IMR-90 (cell line): ENCODE measurements at regions not wholly inside any gene's neighbourhood (a gene's known extent, or its start where the extent isn't known, plus 50 kb on each side); places are given as distances from the start of the nearest gene placed in this dataset.

Experiments
- ATAC-seq: fragments of 200-7000 bp; cut with Tn5 transposase; 2 replicates; pipeline ENCODE4 v1.9.1; 2020; ENCODE audit warnings: low read depth, mild to moderate bottlenecking, moderate library complexity
- BruUV-seq: library from RNA; stranded (reverse); fragments of 400-500 nt; replicated peaks from 2 replicates; lab custom pipeline; 2021; lab: Mats Ljungman, UMichigan
- CTCF ChIA-PET: fragments of 300-600 bp; formaldehyde crosslinking; extraction: SDS; loops from one replicate; lab custom pipeline; 2021; ENCODE audit warnings: antibody characterized with exemption; lab: Yijun Ruan, JAX
- POLR2A ChIA-PET: fragments of 300-600 bp; sonication (Branson Sonifier 250); formaldehyde crosslinking; loops from one replicate; lab custom pipeline; 2022; ENCODE audit warnings: antibody characterized with exemption; ENCODE audit not compliant: unreplicated experiment; lab: Charles Lee
- DNase-seq: peaks from one replicate; pipeline ENCODE4 v3.0.0; 2013
- H2AFZ ChIP-seq: replicated peaks from 2 replicates; pipeline ENCODE3; 2013; ENCODE audit warnings: low read length, mild to moderate bottlenecking; ENCODE audit not compliant: poor library complexity
- H2AK5ac ChIP-seq: 2 replicates; pipeline ENCODE4 v1.6.1; 2013; ENCODE audit warnings: low read depth, low read length, inconsistent platforms
- H2AK9ac ChIP-seq: replicated peaks from 2 replicates; pipeline ENCODE3; 2013; ENCODE audit warnings: mild to moderate bottlenecking, low read depth, low read length, moderate library complexity; ENCODE audit not compliant: poor library complexity
- H2BK120ac ChIP-seq: 2 replicates; pipeline ENCODE4 v1.6.1; 2013; ENCODE audit warnings: low read depth, low read length, inconsistent platforms
- H2BK15ac ChIP-seq: 3 replicates; pipeline ENCODE4 v1.6.1; 2013; ENCODE audit warnings: low read depth, low read length, inconsistent platforms
- H2BK20ac ChIP-seq: 2 replicates; pipeline ENCODE4 v1.6.1; 2013; ENCODE audit warnings: low read depth, mild to moderate bottlenecking, inconsistent platforms, low read length, moderate library complexity
- H2BK5ac ChIP-seq: 2 replicates; pipeline ENCODE4 v1.6.1; 2013; ENCODE audit warnings: mild to moderate bottlenecking, low read depth, low read length, inconsistent platforms; ENCODE audit not compliant: poor library complexity, severe bottlenecking
- H3K14ac ChIP-seq: replicated peaks from 2 replicates; pipeline ENCODE4 v1.6.1; 2013; ENCODE audit warnings: low read depth, low read length, inconsistent platforms
- H3K18ac ChIP-seq: 2 replicates; pipeline ENCODE4 v1.6.1; 2013; ENCODE audit warnings: low read depth, low read length, control low read depth
- H3K23ac ChIP-seq: 2 replicates; pipeline ENCODE4 v1.6.1; 2013; ENCODE audit warnings: low read depth, low read length, inconsistent platforms
- H3K27ac ChIP-seq: 2 replicates; pipeline ENCODE4 v1.5.1; 2013; ENCODE audit warnings: mild to moderate bottlenecking, control low read depth, low read length; ENCODE audit not compliant: insufficient read depth
- H3K27me3 ChIP-seq: 2 replicates; pipeline ENCODE4 v1.6.1; 2013; ENCODE audit warnings: low read length; ENCODE audit not compliant: control insufficient read depth, insufficient read depth
- H3K36me3 ChIP-seq: 2 replicates; pipeline ENCODE4 v1.6.1; 2013; ENCODE audit warnings: low read length, mixed read lengths; ENCODE audit not compliant: control insufficient read depth, insufficient read depth
- H3K4ac ChIP-seq: 2 replicates; pipeline ENCODE4 v1.6.1; 2013; ENCODE audit warnings: low read depth, low read length, inconsistent platforms
- H3K4me1 ChIP-seq: 2 replicates; pipeline ENCODE4 v1.6.1; 2013; ENCODE audit warnings: low read length, mixed read lengths; ENCODE audit not compliant: control insufficient read depth, insufficient read depth
- H3K4me2 ChIP-seq: 2 replicates; pipeline ENCODE4 v1.6.1; 2013; ENCODE audit warnings: low read depth, mild to moderate bottlenecking, control low read depth, low read length, moderate library complexity
- H3K4me3 ChIP-seq: 2 replicates; pipeline ENCODE4 v1.5.1; 2013; ENCODE audit warnings: low read depth, mild to moderate bottlenecking, control low read depth, low read length, moderate library complexity; ENCODE audit not compliant: insufficient read depth
- H3K56ac ChIP-seq: 2 replicates; pipeline ENCODE4 v1.6.1; 2013; ENCODE audit warnings: low read length, inconsistent platforms; ENCODE audit not compliant: insufficient read depth; ENCODE audit errors: extremely low read depth
- H3K79me1 ChIP-seq, 2 experiments: 2 replicates each; pipeline ENCODE4 v1.6.1; 2013; ENCODE audit warnings: low read length in 2 of 2, inconsistent platforms in 1 of 2, low read depth in 1 of 2
- H3K9ac ChIP-seq: 2 replicates; pipeline ENCODE4 v1.6.1; 2013; ENCODE audit warnings: low read depth, low read length, control low read depth
- H3K9me1 ChIP-seq: 2 replicates; pipeline ENCODE4 v1.6.1; 2013; ENCODE audit warnings: low read length, inconsistent platforms; ENCODE audit not compliant: insufficient read depth
- H3K9me3 ChIP-seq: 2 replicates; pipeline ENCODE4 v1.6.1; 2013; ENCODE audit warnings: low read length; ENCODE audit not compliant: control insufficient read depth, insufficient read depth
- H4K20me1 ChIP-seq: 2 replicates; pipeline ENCODE4 v1.6.1; 2013; ENCODE audit warnings: low read length, inconsistent platforms; ENCODE audit not compliant: insufficient read depth
- H4K5ac ChIP-seq: 2 replicates; pipeline ENCODE4 v1.6.1; 2013; ENCODE audit warnings: mild to moderate bottlenecking, low read depth, low read length, control low read depth
- H4K8ac ChIP-seq, 2 experiments: 2 replicates each; pipeline ENCODE4 v1.6.1; 2013; ENCODE audit warnings: low read depth in 2 of 2, low read length in 2 of 2, control low read depth in 1 of 2, inconsistent platforms in 1 of 2
- H4K91ac ChIP-seq: 2 replicates; pipeline ENCODE4 v1.6.1; 2013; ENCODE audit warnings: low read depth, low read length, inconsistent platforms; ENCODE audit not compliant: insufficient read depth
- BHLHE40 ChIP-seq: fragments of 150-350 bp; IDR thresholded peaks from 2 replicates; pipeline ENCODE4 v1.6.1; 2016; ENCODE audit warnings: mild to moderate bottlenecking, low read depth, low read length
- MAFK ChIP-seq: IDR thresholded peaks from 2 replicates; pipeline ENCODE4 v1.6.1; 2012; ENCODE audit warnings: low read depth, low read length, improper control_type of control experiment
- WGBS, 2 experiments: methylation state at CpG; one replicate each; pipeline versions ENCODE4 v1.1.5 to v1.1.7; 2013; ENCODE audit warnings: missing lambda C conversion rate in 2 of 2; ENCODE audit not compliant: insufficient read length in 1 of 2; ENCODE audit errors: extremely low coverage in 2 of 2; 5-methylcytosine and 5-hydroxymethylcytosine counted together
- dilution Hi-C: fragments of 300-500 bp; cut with HindIII; formaldehyde crosslinking; loops from one replicate; pipeline ENCODE4 v1.14.3; 2018; ENCODE audit warnings: low sequenced_read_pairs; ENCODE audit not compliant: unreplicated experiment
- in situ Hi-C: fragments of 300-500 bp; cut with MboI; formaldehyde crosslinking; loops from 3 replicates; pipeline ENCODE4 v1.14.3; 2019; ENCODE audit warnings: low sequenced_read_pairs, inconsistent platforms, mixed read lengths
- intact Hi-C: fragments of 100-400 bp; cut with micrococcal nuclease; formaldehyde crosslinking; loops from 2 replicates; pipeline ENCODE4 v1.10.0; 2022

DNA sequence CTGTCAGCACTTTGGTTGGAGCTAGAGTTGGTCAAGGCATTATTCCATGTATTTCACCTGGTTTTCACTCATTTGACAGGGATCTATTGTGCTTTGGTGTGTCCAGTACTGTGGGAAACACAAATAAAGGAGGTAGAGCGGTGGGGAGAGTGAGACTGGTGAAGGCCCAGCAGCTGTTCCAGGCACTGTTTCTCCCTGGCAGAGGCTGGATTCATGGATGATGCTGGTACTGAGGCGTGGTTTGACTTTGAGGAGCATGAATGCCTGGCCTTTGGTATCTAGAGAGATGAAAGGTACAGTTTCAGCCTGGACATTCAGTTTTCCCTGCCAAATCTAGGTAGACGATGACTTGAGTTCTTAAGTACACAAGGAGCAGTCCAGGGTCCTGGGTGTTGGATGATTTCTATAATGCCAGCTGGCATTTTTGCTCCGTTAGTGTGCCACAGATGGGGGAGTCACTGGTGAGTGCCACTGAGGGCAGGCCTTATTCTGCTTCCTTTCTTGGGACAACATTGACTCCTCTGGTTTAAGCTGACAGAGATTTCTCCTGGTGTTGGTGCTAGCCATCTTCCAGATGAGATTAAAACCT lies 162.2 kb upstream of the BMPER start:
- in situ Hi-C loops (no loop called here), intact Hi-C loops (no loop called here), dilution Hi-C loops (no loop called here)
- Histone ChIP-seq H3K9me3 (no peaks in the 10 kb centered on the region), H2BK120ac (peak overlapping the region; percentile 83), H2BK20ac (peak overlapping the region; percentile 85), H3K4me3 (no peak overlapping the region), H3K14ac (peak overlapping the region; percentile 50), H3K79me1 (no peaks in the 10 kb centered on the region), H3K36me3 (no peaks in the 10 kb centered on the region), H3K27me3 (no peaks in the 10 kb centered on the region), H2AK9ac (no peak overlapping the region), H2AFZ (peak overlapping the region; percentile 60), H3K4ac (peak overlapping the region; percentile 65), H2AK5ac (peak overlapping the region; percentile 79), H3K9ac (peak overlapping the region; percentile 46; the same call in 1 of the 2 replicates), H3K4me1 (peaks cover 16% of the 10 kb centered on the region), H2BK5ac (peak overlapping the region; percentile 88), H3K56ac (peak overlapping the region; percentile 12), H3K9me1 (peaks cover 15% of the 10 kb centered on the region; the same call in 1 of the 2 replicates), H4K5ac (peak overlapping the region; percentile 83), H3K4me2 (peak overlapping the region; percentile 51), H3K27ac (peak overlapping the region; percentile 94), H4K8ac (peak overlapping the region; percentile 60 to 86), H4K20me1 (no peaks in the 10 kb centered on the region; the same call in 1 of the 2 replicates), H3K23ac (peak overlapping the region; percentile 68), H2BK15ac (peak overlapping the region; percentile 81), H3K18ac (peak overlapping the region; percentile 93), H4K91ac (peak overlapping the region; percentile 67)
- no TSS peak for BruUV-seq
- TF ChIP-seq BHLHE40 (no peak), MAFK (peak; percentile 66; the same call in 1 of the 2 replicates)
- ChIA-PET CTCF (interaction anchor here (0.7 to 1.6 kb wide), 2 partner anchors 11 to 21 kb away, joined by 3 read pairs; no protein-coding TSS in a partner anchor), POLR2A (no interaction called here)
- DNase-seq = no peak
- ATAC-seq = peak; percentile 58
- WGBS, 2 experiments = 100% methylated on average over 1 of the region's 4 CpGs; no CpG with 5 or more reads in 1 of the 2 experiments
